SK-N-DZ (cell line): ENCODE measurements at regions not wholly inside any gene's neighbourhood (a gene's known extent, or its start where the extent isn't known, plus 50 kb on each side); places are given as distances from the start of the nearest gene placed in this dataset.

Experiments
- DNase-seq: peaks from one replicate; pipeline ENCODE4 v3.0.0-alpha.2; 2015; ENCODE audit warnings: low spot score

- no peak for DNase-seq
These were observed 54.9 kb downstream of the KLHDC7A start for GRCh38 chr1:18535391-18536210.

GRCh38 chr1:18536356-18536755 is 55.6 kb downstream of the KLHDC7A start:
- no peak for DNase-seq

GRCh38 chr1:18536915-18537314 is 56.2 kb downstream of the KLHDC7A start:
- DNase-seq, result no peak

GRCh38 chr1:18537386-18538306 is 56.9 kb downstream of the KLHDC7A start:
- DNase-seq, result no peak

- DNase-seq, result no peak
These were observed 58.4 kb downstream of the KLHDC7A start for GRCh38 chr1:18539171-18539570.

GRCh38 chr1:18540136-18540765 is 59.5 kb downstream of the KLHDC7A start:
- DNase-seq, result no peak

- no peak for DNase-seq
These were observed 60.5 kb downstream of the KLHDC7A start for GRCh38 chr1:18541046-18541795.

DNA sequence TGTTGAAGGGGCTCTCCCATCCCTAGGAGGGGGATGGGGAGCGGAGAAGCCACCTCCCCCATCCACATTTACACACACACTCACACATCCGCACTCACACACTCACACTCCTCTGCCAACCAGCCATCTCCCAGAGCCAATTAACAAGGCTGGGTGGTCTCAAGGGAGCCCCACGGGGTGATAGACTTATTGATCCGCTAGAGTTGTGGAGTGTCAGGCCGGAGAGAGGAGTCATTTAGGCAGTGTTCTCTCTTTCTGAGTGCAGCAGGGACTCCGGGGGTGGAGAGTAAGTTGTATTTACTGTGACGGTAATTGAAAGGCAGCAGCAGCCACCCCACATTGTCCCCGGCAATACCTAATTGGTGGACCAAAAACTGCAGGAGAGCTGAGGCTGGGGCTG is 61.6 kb downstream of the KLHDC7A start:
- DNase-seq, result no peak

DNA sequence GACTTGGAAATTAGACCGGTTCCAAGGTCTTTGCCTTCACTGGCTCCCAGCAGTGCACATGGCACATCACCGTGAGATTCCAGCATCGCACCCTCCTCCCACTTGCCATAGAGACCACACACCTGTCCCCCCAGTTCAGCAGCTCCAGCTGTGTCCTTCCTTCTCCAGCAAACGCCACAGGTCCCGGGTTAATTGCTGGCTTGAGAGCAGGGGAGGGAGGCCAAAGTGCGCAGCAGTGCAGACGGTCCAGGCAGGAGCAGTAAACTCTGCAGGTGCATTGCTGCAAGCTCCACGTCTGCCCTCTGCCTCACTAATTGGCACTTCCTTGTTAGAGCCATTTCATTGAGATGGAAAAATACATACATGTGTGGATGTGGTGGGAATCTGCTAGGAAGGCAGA is 65.3 kb downstream of the KLHDC7A start:
- no peak for DNase-seq

DNA sequence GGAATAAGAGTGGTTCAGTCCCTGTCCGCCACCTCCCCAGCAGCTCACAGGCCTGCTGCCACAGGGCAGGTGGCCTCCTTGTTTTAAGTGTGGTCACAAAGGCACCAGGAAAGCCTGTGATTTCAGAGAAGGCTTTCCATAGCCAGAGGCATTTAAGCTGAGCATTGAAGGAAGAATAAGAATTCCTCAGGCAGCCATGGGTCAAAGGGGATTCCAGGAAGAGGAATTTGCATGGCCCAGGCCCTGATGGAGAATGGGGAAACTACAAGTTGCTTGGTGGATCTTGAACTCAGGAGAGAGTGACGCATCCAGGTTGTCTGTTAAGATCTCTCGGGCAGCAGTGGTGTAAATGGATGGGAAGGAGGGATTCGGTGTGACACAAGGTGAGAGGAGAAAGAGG is 66.7 kb downstream of the KLHDC7A start:
- no peak for DNase-seq

DNA sequence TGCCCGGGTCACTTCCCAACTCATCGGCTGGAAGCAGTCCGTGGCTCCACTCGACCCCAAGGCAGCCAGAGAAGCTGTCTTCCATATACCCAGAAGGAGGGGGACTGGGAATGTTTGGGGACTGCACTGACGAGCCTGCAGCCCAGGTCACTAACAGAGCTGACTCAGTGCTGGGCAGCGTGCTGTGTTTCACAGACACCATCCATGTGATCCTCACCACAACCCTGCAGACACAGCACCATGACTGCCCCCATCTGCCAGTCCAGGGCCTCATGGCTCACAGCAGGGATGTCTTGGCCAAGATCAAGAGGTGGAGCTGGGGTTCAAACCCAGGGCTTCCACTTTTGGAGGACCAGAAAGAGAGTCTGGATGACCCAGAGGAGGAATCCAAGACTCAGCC is 67.9 kb downstream of the KLHDC7A start:
- DNase-seq, result no peak

DNA sequence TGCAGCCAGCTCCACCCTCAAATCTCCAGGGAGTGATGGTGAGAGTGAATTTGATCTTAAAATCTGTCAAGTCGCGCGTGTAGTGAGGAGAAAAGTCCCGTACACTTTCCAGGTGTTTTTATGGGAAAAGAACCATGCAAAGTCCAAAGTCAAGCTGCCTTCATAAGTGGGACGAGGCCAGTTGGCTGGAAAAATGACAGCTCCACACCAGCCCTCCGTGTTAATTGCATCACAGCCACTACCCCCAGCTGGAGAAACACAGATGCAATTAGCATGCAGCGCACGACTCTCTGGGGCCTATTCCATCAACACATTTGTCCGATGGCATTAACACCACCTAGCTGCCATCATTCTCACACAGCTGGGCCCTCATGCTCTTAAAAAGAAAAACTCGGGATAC is 68.4 kb downstream of the KLHDC7A start:
- no peak for DNase-seq

GRCh38 chr1:18549906-18550305 is 69.2 kb downstream of the KLHDC7A start:
- no peak for DNase-seq

- DNase-seq, result no peak
These were observed 71.9 kb downstream of the KLHDC7A start for GRCh38 chr1:18552631-18553030.

GRCh38 chr1:18553388-18553787 is 72.7 kb downstream of the KLHDC7A start:
- no peak for DNase-seq

DNA sequence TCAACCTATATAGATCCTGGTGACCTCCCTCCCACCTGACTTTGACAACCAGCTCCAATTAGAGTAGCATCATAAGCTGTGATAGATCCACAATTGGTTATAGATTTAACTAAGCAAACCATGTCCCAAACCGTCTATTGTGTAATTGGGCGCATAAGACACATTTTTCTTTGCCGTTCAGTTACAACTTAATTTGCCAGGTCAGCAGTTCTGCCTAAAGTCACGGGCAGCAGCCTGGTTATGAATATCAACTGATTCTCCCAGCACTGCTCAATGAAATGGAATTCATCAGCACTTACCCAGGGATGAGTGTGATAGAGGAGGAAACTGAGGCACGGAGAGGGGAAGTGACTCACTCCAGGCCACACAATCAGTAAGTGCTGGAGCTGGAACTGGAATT is 73.4 kb downstream of the KLHDC7A start:
- no peak for DNase-seq

DNA sequence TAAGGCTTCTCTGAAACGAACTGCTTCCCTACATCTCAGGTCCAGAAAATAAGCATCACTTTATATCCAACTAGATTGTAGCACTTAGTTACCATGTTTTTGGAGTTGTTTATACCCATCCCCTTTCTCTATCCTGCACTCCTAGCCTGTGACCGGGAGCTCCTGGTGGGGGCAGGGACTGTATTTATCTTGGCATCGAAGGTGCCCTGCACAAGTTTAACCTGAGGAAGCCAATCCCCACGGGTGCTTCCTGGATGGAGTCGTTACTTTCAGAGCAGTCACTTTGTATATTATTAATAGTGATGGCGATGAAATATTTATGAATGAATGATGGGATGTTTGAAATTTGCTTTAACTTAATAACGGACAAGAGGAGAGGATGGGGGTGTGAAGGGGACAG is 73.9 kb downstream of the KLHDC7A start:
- DNase-seq, result no peak

- DNase-seq, result no peak
These were observed 74.3 kb downstream of the KLHDC7A start for GRCh38 chr1:18555036-18555435.

DNA sequence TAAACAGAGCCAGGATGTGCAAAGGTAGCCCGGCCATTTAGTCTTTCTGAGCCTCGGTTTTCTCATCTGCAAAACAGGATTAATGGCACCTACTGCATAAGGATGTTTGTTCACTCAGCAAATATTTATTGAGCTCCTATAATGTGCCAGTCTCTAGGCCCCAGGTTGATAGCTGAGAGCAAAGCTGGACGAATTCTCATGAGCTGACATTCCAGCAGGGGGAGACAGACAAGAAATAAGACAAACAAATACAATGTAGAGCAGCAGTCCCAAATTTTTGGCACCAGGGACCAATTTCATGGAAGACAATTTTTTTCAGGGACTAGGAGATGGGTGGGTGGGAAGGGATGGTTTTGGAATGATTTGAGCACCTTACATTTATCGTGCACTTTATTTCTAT is 74.3 kb upstream of the PAX7 start:
- DNase-seq, result no peak

GRCh38 chr1:18557621-18558465 is 72.8 kb upstream of the PAX7 start:
- DNase-seq, result no peak

DNA sequence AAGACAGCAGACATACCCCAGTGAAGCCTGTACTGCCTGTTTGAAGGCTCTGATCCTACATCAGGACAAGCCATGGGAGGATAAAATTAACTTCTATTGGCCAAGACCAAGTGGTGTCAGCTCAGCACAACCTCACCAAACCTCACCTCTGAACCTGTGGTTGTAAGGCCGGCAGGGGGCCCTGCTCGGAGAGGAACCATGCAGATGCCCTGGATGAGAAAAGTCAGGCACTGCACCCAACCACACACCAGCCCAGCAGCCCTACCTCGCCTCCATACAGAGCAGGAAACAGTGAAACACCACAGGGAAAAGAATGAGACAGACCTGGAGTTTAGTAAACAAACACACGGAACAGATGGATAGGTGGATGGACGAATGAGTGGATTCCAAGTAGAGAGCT is 70.0 kb upstream of the PAX7 start:
- no peak for DNase-seq
